NCI-H526 treated with DMSO at 0.1 percent for 48 hours (cell line): ENCODE measurements at regions not wholly inside any gene's neighbourhood (a gene's known extent, or its start where the extent isn't known, plus 50 kb on each side); places are given as distances from the start of the nearest gene placed in this dataset.
"Not testable (repeated sequence)": the region's sequence is repeated elsewhere in the genome, so short reads cannot be mapped to it uniquely, and the experiment has no call there.

Source experiments
- DNase-seq: peaks from one replicate; lab custom pipeline; 2025; lab: John Stamatoyannopoulos, UW

DNA sequence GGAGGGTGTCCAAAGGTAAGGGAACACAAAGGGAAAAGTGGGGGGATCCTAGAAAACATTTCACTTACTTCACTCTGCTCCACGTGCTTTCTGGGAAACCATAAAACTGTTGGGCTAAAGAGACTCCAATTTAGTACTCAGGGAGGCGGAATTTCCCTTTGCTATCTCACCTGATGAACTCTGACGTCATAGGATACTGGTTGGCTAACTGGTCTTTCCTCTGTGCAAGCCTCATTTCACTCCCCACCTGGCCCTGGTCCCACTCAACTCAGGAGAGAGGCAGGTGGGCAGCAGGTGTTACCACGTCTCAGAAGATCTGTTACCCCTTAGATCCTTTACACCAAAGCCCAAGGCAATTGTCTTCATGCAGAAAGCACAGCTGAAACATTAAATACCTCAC lies 51.8 kb upstream of the PMAIP1 start:
- no peak for DNase-seq

DNA sequence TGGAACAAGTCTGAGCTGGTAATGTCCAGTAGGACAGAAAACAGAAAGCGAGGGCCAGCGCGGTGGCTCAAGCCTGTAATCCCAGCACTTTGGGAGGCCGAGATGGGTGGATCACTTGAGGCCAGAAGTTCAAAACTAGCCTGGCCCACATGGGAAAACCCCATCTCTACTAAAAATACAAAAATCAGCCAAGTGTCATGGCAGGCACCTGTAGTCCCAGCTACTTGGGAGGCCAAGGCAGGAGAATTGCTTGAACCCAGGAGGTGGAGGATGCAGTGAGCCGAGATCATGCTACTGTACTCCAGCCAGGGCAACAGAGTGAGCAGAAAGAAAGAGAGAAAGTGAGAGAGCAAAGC lies 52.3 kb upstream of the PMAIP1 start:
- not testable (repeated sequence) for DNase-seq

GRCh38 chr18:59846814-59847490 lies 52.8 kb upstream of the PMAIP1 start:
- DNase-seq: no peak

- DNase-seq: no peak
These were observed 56.8 kb upstream of the PMAIP1 start for GRCh38 chr18:59842947-59843346.

DNA sequence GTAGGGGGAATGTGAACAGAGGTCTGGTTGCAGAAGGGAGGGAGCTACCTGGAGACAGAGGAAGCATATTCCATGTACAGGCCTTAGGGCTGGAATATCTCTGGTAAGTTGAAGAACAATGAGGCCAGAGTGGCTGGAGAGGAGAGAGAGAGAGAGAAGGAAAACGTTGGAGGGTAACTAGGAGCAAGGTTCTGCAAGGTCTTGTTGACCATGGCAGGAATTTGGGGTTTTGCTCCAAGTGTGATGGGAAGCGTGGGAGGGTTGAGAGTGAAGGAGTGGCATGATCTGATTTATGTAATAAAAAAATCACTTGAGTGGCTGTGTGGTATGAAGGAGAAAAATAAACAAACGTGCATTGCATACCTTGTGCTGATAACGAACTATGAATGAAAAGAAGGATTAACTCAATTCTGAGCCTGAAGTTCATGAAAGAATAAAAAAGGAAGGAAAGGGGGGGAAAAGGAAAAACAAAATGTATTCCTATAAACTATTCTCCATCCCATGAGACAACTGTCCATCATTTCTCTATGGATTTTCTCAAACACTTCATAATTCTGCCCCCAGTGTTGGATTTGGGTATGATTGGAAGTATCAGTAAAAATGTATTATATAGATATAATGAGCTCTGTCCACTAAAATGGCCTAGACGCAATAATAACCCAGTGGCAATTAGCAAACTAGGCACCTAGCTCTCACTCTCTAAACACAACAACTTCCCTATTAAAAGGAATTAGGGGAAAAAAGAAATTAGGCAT lies 59.7 kb upstream of the PMAIP1 start:
- DNase-seq: no peak

GRCh38 chr18:59839246-59839645 lies 60.5 kb upstream of the PMAIP1 start:
- no peak for DNase-seq

DNA sequence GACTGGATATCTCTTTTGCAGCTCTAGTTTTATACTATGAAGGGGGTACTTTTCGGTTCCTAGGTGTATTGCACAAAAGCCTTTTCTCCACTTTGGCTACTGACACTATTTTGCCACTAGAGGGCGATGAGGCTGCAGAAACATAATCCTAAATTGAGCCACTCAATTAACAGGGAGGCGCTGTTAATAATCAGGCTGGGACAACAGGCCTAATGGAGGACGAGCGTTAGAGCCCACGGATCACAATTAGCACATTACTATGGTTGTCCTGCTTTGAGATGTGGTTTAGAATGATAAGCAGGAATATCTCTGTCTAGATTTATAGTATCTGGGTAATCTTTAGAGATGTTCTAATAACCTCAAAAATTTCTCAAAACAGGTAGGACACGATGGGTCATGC lies 62.2 kb upstream of the PMAIP1 start:
- peak; percentile 50 for DNase-seq

GRCh38 chr18:59835605-59836379 lies 64.0 kb upstream of the PMAIP1 start:
- no peak for DNase-seq

GRCh38 chr18:59834267-59834666 lies 65.5 kb upstream of the PMAIP1 start:
- no peak for DNase-seq

- no peak for DNase-seq
These were observed 66.0 kb upstream of the PMAIP1 start for GRCh38 chr18:59833785-59834184.

GRCh38 chr18:59823596-59824195 lies 76.1 kb upstream of the PMAIP1 start:
- DNase-seq: peak; percentile 23

- DNase-seq: no peak
These were observed 76.9 kb upstream of the PMAIP1 start for GRCh38 chr18:59822612-59823550.

- no peak for DNase-seq
These were observed 77.8 kb upstream of the PMAIP1 start for GRCh38 chr18:59821983-59822382.

DNA sequence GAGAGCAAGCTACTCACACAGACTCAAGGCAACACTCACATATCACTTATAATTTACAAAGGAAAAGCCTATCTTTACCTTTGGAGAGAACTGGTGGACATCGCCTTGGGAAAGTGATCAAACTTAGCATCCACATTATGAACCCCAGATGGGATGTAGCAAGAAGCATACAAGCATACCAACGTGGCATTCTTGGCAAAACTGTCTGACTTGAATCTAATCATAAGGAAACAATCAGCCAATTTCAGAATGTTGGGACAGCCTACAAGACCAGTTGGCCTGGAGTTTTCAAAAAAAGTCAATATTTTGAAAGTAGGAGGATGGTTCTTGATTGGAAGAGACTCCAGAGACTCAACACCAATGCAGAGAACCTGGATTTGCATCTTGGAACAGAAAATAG lies 79.1 kb upstream of the PMAIP1 start:
- DNase-seq: no peak

GRCh38 chr18:59818769-59819168 lies 81.0 kb upstream of the PMAIP1 start:
- DNase-seq: no peak

DNA sequence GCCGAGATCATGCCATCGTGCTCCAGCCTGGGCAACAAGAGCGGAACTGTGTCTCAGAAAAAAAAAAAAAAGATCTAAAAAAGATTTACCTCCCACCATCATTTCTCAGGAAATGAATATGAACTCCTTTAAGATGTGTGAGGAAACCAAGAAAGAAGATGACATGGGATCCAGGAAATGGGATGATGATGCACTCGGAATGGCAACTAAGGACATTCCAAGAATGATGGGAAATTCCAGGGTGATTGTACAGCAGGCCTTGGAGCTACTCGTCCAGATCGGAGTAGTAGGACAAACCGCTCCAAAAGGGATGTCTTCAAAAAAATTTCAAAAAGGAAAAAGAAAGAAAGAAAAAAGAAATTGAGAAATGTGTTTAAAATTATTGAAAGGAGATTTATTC lies 84.9 kb upstream of the PMAIP1 start:
- DNase-seq: no peak

DNA sequence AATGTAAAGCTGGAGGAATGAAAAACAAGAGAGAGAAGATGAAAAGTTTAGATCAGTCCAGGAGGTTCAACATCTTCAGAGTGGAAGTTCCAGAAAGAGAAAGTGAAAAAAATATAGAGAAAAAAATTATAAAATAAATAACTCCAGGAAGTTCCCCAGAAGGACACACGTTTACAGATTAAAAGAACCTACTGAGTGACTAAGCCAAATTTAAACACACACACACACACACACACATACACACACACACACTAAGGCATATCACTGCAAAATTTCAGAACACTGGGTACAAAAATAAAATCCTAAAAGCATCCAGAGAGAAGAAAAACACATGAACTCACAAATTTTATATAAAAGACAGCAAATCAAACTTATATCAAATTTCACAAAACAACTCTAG lies 85.9 kb upstream of the PMAIP1 start:
- DNase-seq: no peak

DNA sequence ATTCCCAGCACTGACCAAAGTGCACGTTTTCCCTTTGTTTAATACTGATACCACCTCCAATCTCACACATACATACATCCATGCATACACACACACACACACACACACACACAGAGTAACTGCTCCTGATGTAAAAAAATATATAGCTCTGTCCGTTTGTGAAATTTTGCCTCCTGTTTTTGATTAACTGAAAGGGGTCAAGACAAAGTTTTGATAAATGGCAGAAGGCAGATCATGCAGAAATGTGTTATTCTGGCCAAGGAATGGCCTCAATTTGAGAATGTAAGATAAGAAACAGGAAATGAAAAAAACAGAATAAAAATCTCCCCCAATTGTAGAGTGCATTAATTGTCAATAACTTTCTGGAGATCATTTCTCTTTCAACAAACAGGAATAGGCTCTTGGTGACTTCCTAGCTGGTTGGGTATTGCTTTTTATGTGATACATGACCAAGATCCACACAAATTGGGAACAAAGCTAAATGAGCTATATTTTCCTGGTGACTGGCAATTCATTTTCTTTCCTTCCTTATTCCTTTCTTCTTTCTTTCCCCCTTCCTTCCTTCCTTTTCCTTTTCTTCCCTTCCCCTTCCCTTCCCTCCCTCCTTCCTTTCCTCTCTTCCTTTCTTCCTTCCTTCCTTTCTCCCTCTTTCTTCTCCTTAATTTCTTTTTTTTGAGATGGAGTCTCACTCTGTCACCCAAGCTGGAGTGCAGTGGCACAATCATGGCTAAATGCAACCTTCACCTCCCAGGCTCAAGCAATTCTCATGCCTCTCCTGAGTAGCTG lies 88.9 kb upstream of the PMAIP1 start:
- no peak for DNase-seq

GRCh38 chr18:59810183-59810582 lies 89.6 kb upstream of the PMAIP1 start:
- no peak for DNase-seq

- DNase-seq: no peak
These were observed 97.8 kb upstream of the PMAIP1 start for GRCh38 chr18:59802031-59802430.

DNA sequence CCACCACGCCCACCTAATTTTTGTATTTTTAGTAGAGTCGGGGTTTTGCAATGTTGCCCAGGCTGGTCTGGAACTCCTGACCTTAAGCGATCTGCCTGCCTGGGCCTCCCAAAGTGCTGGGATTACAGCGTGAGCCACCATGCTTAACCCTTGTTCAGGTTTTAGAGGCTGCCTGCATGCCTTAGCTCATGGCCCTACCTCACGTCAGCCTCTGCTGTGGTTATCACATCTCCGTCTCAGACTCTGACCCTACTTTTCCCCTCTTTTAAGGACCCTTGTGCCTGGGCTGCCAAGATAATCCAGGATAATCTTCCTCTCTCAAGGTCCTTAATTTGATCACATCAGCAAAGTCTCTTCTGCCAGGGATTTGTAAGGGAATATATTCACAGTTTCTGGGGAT lies 98.2 kb upstream of the PMAIP1 start:
- DNase-seq: no peak
